Transverse colon (tissue), 4 donors: ENCODE measurements at regions not wholly inside any gene's neighbourhood (a gene's known extent, or its start where the extent isn't known, plus 50 kb on each side); places are given as distances from the start of the nearest gene placed in this dataset.

Experiments
- POLR2AphosphoS5 ChIP-seq, 3 donors: sonication (generic); formaldehyde crosslinking; IDR thresholded peaks; one replicate each; pipeline ENCODE4 v1.6.1; 2016; ENCODE audit warnings: antibody characterized with exemption in 3 of 3
- TF ChIP-seq, protein P1 (sequence below), 5 experiments: fragments of 200-600 bp in 3 of 5; fragments of 450-650 bp in 2 of 5; sonication (generic) in 3 of 5; IDR thresholded peaks; 1 replicate in 2 of 5; 2 replicates in 3 of 5; pipeline ENCODE4 v1.5.1; 2016 to 2017; ENCODE audit warnings: antibody characterized with exemption in 5 of 5, inconsistent platforms in 3 of 5, mild to moderate bottlenecking in 2 of 5, moderate library complexity in 1 of 5

DNA sequence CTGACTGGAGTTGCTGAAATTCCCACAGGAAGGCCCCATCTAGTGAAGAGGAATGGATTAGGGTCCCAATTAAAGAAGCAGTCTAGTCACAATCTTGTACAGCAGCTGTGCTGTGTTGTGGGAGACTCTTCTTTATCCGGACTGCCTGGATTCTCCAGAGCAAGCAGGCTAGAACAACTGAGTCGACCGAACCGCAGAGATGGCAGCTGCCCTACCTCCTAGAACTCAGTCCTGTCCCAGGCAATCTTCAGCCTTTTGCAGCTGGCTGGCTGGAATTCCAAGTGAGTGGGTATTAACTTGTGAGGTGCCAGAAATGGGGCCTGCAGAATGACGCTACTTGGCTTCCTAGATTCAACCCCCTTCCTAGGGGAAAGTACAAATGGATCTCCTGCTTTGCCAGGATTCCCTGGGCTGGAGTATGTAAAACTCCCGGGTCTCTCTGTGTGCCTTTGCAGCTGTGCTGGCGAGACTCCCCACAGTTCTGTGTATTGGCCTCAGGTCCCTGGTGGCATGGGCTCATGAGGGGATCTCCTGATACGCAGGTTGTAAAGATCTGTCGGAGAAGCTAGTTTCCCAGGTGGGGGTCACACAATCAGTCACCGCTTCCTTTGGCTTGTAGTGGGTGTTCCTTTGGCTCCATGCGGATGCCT is 1952.6 kb upstream of the LRRTM1 start:
- TF ChIP-seq, protein P1, sequence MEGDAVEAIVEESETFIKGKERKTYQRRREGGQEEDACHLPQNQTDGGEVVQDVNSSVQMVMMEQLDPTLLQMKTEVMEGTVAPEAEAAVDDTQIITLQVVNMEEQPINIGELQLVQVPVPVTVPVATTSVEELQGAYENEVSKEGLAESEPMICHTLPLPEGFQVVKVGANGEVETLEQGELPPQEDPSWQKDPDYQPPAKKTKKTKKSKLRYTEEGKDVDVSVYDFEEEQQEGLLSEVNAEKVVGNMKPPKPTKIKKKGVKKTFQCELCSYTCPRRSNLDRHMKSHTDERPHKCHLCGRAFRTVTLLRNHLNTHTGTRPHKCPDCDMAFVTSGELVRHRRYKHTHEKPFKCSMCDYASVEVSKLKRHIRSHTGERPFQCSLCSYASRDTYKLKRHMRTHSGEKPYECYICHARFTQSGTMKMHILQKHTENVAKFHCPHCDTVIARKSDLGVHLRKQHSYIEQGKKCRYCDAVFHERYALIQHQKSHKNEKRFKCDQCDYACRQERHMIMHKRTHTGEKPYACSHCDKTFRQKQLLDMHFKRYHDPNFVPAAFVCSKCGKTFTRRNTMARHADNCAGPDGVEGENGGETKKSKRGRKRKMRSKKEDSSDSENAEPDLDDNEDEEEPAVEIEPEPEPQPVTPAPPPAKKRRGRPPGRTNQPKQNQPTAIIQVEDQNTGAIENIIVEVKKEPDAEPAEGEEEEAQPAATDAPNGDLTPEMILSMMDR (IDR thresholded peaks at IDR 0.05) = no peak
- TF ChIP-seq POLR2AphosphoS5 (IDR thresholded peaks at IDR 0.05) = no peak
